Panc1 (cell line): ENCODE measurements at regions not wholly inside any gene's neighbourhood (a gene's known extent, or its start where the extent isn't known, plus 50 kb on each side); places are given as distances from the start of the nearest gene placed in this dataset.

Experiments used
- CTCF ChIP-seq: fragments of 450-650 bp; IDR thresholded peaks from 2 replicates; pipeline ENCODE4 v1.5.1; 2017; ENCODE audit warnings: mild to moderate bottlenecking
- POLR2AphosphoS5 ChIP-seq: IDR thresholded peaks from 2 replicates; pipeline ENCODE4 v1.6.1; 2012; ENCODE audit warnings: mild to moderate bottlenecking, low read depth, low read length, moderate library complexity
- SIN3A ChIP-seq: IDR thresholded peaks from 2 replicates; pipeline ENCODE4 v1.6.1; 2012; ENCODE audit warnings: low read depth, mild to moderate bottlenecking, low read length, moderate library complexity, borderline replicate concordance; ENCODE audit not compliant: insufficient read depth
- TCF7L2 ChIP-seq: IDR thresholded peaks from 2 replicates; pipeline ENCODE4 v1.6.1; 2011; ENCODE audit warnings: mild to moderate bottlenecking, low read depth, low read length, inconsistent platforms
- TF ChIP-seq, protein P1 (sequence below), 2 experiments: IDR thresholded peaks; 2 replicates each; pipeline ENCODE4 v1.6.1; 2011 to 2012; ENCODE audit warnings: low read depth in 2 of 2, control low read depth in 1 of 2, low read length in 1 of 2, mild to moderate bottlenecking in 1 of 2, moderate library complexity in 1 of 2; ENCODE audit not compliant: insufficient read depth in 1 of 2

GRCh38 chr2:126811101-126811500 is 87.6 kb upstream of the TEX51 start:
- no peak for TF ChIP-seq CTCF
- TF ChIP-seq, protein P1, sequence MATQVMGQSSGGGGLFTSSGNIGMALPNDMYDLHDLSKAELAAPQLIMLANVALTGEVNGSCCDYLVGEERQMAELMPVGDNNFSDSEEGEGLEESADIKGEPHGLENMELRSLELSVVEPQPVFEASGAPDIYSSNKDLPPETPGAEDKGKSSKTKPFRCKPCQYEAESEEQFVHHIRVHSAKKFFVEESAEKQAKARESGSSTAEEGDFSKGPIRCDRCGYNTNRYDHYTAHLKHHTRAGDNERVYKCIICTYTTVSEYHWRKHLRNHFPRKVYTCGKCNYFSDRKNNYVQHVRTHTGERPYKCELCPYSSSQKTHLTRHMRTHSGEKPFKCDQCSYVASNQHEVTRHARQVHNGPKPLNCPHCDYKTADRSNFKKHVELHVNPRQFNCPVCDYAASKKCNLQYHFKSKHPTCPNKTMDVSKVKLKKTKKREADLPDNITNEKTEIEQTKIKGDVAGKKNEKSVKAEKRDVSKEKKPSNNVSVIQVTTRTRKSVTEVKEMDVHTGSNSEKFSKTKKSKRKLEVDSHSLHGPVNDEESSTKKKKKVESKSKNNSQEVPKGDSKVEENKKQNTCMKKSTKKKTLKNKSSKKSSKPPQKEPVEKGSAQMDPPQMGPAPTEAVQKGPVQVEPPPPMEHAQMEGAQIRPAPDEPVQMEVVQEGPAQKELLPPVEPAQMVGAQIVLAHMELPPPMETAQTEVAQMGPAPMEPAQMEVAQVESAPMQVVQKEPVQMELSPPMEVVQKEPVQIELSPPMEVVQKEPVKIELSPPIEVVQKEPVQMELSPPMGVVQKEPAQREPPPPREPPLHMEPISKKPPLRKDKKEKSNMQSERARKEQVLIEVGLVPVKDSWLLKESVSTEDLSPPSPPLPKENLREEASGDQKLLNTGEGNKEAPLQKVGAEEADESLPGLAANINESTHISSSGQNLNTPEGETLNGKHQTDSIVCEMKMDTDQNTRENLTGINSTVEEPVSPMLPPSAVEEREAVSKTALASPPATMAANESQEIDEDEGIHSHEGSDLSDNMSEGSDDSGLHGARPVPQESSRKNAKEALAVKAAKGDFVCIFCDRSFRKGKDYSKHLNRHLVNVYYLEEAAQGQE (IDR thresholded peaks at IDR 0.05; ENCODE audit: insufficient read depth in 1 of 2, low read depth in 2 of 2, low read length in 1 of 2): no peak
- no peak for TF ChIP-seq POLR2AphosphoS5
- TF ChIP-seq TCF7L2: no peak
- TF ChIP-seq SIN3A: no peak
